ENCODE measurements at regions not wholly inside any gene's neighbourhood (a gene's known extent, or its start where the extent isn't known, plus 50 kb on each side); places are given as distances from the start of the nearest gene placed in this dataset. TPM values are rescaled to one million over a fixed set of nuclear protein-coding genes. Genes with fewer than 3 reads are reported as not detected.

Small RNA genes in the stretch of these regions (small RNA-seq; reads per million reads assigned to genes)
- not detected for gene AC091979.2
- gene RNU2-48P = 5.0 reads per million, percentile 90 among the genes with 10 or more reads in this experiment
